GM04503 (cell line): ENCODE measurements at regions not wholly inside any gene's neighbourhood (a gene's known extent, or its start where the extent isn't known, plus 50 kb on each side); places are given as distances from the start of the nearest gene placed in this dataset.

ENCODE experiments used
- DNase-seq: peaks from one replicate; pipeline ENCODE4 v3.0.0-alpha.2; 2012; ENCODE audit warnings: low read depth

GRCh38 chr6:84278321-84278998, 51.0 kb upstream of the CEP162 start:
- DNase-seq, result no peak
